H9 (cell line): ENCODE measurements at regions not wholly inside any gene's neighbourhood (a gene's known extent, or its start where the extent isn't known, plus 50 kb on each side); places are given as distances from the start of the nearest gene placed in this dataset.

Experiments
- DNase-seq: peaks from one replicate; pipeline ENCODE4 v3.0.0-alpha.2; 2017
- H2AFZ ChIP-seq: one replicate; pipeline ENCODE4 v1.6.1; 2013; ENCODE audit warnings: mild to moderate bottlenecking, low read length, control low read depth, moderate library complexity
- H2AK5ac ChIP-seq: 2 replicates; pipeline ENCODE4 v1.6.1; 2013; ENCODE audit warnings: low read length, control low read depth, mixed read lengths; ENCODE audit not compliant: insufficient read length
- H2BK120ac ChIP-seq: one replicate; pipeline ENCODE4 v1.6.1; 2013; ENCODE audit warnings: low read depth, mild to moderate bottlenecking, low read length, control low read depth, inconsistent platforms; ENCODE audit not compliant: poor library complexity, severe bottlenecking
- H2BK12ac ChIP-seq: 2 replicates; pipeline ENCODE4 v1.6.1; 2013; ENCODE audit warnings: low read length, control low read depth, mixed read lengths, low read depth; ENCODE audit not compliant: insufficient read length
- H2BK15ac ChIP-seq: 2 replicates; pipeline ENCODE4 v1.6.1; 2013; ENCODE audit warnings: low read depth, low read length, control low read depth
- H2BK20ac ChIP-seq: one replicate; pipeline ENCODE4 v1.6.1; 2013; ENCODE audit warnings: low read depth, mild to moderate bottlenecking, low read length, control low read depth, inconsistent platforms; ENCODE audit not compliant: poor library complexity, severe bottlenecking
- H2BK5ac ChIP-seq: 2 replicates; pipeline ENCODE4 v1.6.1; 2013; ENCODE audit warnings: low read length, control low read depth, mixed read lengths; ENCODE audit not compliant: insufficient read length
- H3K14ac ChIP-seq: 2 replicates; pipeline ENCODE4 v1.6.1; 2013; ENCODE audit warnings: low read length, control low read depth; ENCODE audit not compliant: insufficient read depth
- H3K18ac ChIP-seq: 2 replicates; pipeline ENCODE4 v1.6.1; 2013; ENCODE audit warnings: low read depth, mild to moderate bottlenecking, mixed read lengths, low read length, control low read depth; ENCODE audit not compliant: insufficient read length
- H3K23ac ChIP-seq: 2 replicates; pipeline ENCODE4 v1.6.1; 2013; ENCODE audit warnings: low read length, control low read depth, mixed read lengths, low read depth; ENCODE audit not compliant: insufficient read length
- H3K23me2 ChIP-seq: 2 replicates; pipeline ENCODE4 v1.6.1; 2013; ENCODE audit warnings: low read depth, mild to moderate bottlenecking, mixed read lengths, low read length, control low read depth; ENCODE audit not compliant: insufficient read length, poor library complexity, severe bottlenecking
- H3K27ac ChIP-seq: 2 replicates; pipeline ENCODE4 v1.5.1; 2013; ENCODE audit warnings: low read length, control low read depth, mixed read lengths, low read depth; ENCODE audit not compliant: insufficient read length
- H3K27me3 ChIP-seq: 2 replicates; pipeline ENCODE4 v1.6.1; 2013; ENCODE audit warnings: low read length, control low read depth, inconsistent platforms; ENCODE audit not compliant: insufficient read depth
- H3K4ac ChIP-seq: 2 replicates; pipeline ENCODE4 v1.6.1; 2013; ENCODE audit warnings: low read depth, mild to moderate bottlenecking, control low read depth, inconsistent platforms, low read length, moderate library complexity
- H3K4me1 ChIP-seq: 2 replicates; pipeline ENCODE4 v1.6.1; 2013; ENCODE audit warnings: low read length, control low read depth, inconsistent platforms; ENCODE audit not compliant: insufficient read depth
- H3K4me2 ChIP-seq: 2 replicates; pipeline ENCODE4 v1.6.1; 2013; ENCODE audit warnings: low read length, control low read depth, mixed read lengths; ENCODE audit not compliant: insufficient read length, insufficient read depth
- H3K56ac ChIP-seq: 2 replicates; pipeline ENCODE4 v1.6.1; 2013; ENCODE audit warnings: low read depth, mild to moderate bottlenecking, mixed read lengths, low read length, control low read depth; ENCODE audit not compliant: insufficient read length
- H3K79me1 ChIP-seq: 2 replicates; pipeline ENCODE4 v1.6.1; 2013; ENCODE audit warnings: low read depth, mild to moderate bottlenecking, moderate library complexity, low read length, control low read depth, inconsistent platforms; ENCODE audit not compliant: insufficient read depth, poor library complexity, severe bottlenecking
- H3K79me2 ChIP-seq: 2 replicates; pipeline ENCODE4 v1.6.1; 2013; ENCODE audit warnings: low read length, control low read depth, inconsistent platforms; ENCODE audit not compliant: insufficient read depth
- H3K9ac ChIP-seq: 2 replicates; pipeline ENCODE4 v1.6.1; 2013; ENCODE audit warnings: low read length, control low read depth, mixed read lengths; ENCODE audit not compliant: insufficient read length; ENCODE audit errors: extremely low read depth
- H3K9me3 ChIP-seq: one replicate; pipeline ENCODE4 v1.6.1; 2013; ENCODE audit warnings: low read depth, low read length, inconsistent platforms; ENCODE audit not compliant: control insufficient read depth
- H3T11ph ChIP-seq: one replicate; pipeline ENCODE4 v1.6.1; 2013; ENCODE audit warnings: mild to moderate bottlenecking, low read length, control low read depth, inconsistent platforms
- H4K20me1 ChIP-seq: one replicate; pipeline ENCODE4 v1.6.1; 2013; ENCODE audit not compliant: control insufficient read depth, insufficient read length, insufficient read depth
- H4K5ac ChIP-seq: 2 replicates; pipeline ENCODE4 v1.6.1; 2013; ENCODE audit warnings: low read depth, mild to moderate bottlenecking, mixed read lengths, low read length, control low read depth; ENCODE audit not compliant: insufficient read length
- H4K8ac ChIP-seq: replicated peaks from 2 replicates; pipeline ENCODE4 v1.6.1; 2013; ENCODE audit warnings: low read length, control low read depth, mixed read lengths, low read depth; ENCODE audit not compliant: insufficient read length
- H4K91ac ChIP-seq: 2 replicates; pipeline ENCODE4 v1.6.1; 2013; ENCODE audit warnings: low read depth, mild to moderate bottlenecking, moderate library complexity, mixed read lengths, low read length, control low read depth; ENCODE audit not compliant: insufficient read length
- H3K27ac Mint-ChIP-seq, 3 experiments: 2 replicates in 2 of 3; 3 replicates in 1 of 3; pipeline ENCODE4 v1.8.0; 2020 to 2021; ENCODE audit warnings: mixed read lengths in 3 of 3, mild to moderate bottlenecking in 1 of 3, moderate library complexity in 1 of 3
- H3K27me3 Mint-ChIP-seq: 2 replicates; pipeline ENCODE4 v1.8.0; 2021; ENCODE audit warnings: low read depth, mild to moderate bottlenecking, moderate library complexity, mixed read lengths
- H3K36me3 Mint-ChIP-seq, 3 experiments: 2 replicates in 2 of 3; 3 replicates in 1 of 3; pipeline ENCODE4 v1.8.0; 2020 to 2021; ENCODE audit warnings: low read depth in 3 of 3, mixed read lengths in 3 of 3; ENCODE audit not compliant: insufficient read depth in 1 of 3
- H3K4me1 Mint-ChIP-seq, 2 experiments: 2 replicates each; pipeline ENCODE4 v1.8.0; 2020; ENCODE audit warnings: mixed read lengths in 2 of 2
- H3K4me3 Mint-ChIP-seq, 2 experiments: 2 replicates in 1 of 2; 3 replicates in 1 of 2; pipeline ENCODE4 v1.8.0; 2020 to 2021; ENCODE audit warnings: mild to moderate bottlenecking in 2 of 2, mixed read lengths in 2 of 2, moderate library complexity in 1 of 2
- H3K9me3 Mint-ChIP-seq, 2 experiments: 2 replicates in 1 of 2; 3 replicates in 1 of 2; pipeline ENCODE4 v1.8.0; 2020; ENCODE audit warnings: mild to moderate bottlenecking in 2 of 2, mixed read lengths in 2 of 2, moderate library complexity in 1 of 2
- WGBS: extraction: QIAGEN DNeasy Blood & Tissue Kit; methylation state at CpG from one replicate; pipeline ENCODE4 v1.1.7; 2013; ENCODE audit warnings: missing lambda C conversion rate, low lambda C conversion rate, mixed read lengths; ENCODE audit not compliant: insufficient read length; ENCODE audit errors: extremely low coverage; 5-methylcytosine and 5-hydroxymethylcytosine counted together
- TF ChIP-seq, protein P1 (sequence below): fragments of 200-600 bp; sonication (generic); conservative IDR thresholded peaks from 3 replicates; pipeline ENCODE4 v1.8.0; 2021; ENCODE audit warnings: antibody characterized with exemption, mild to moderate bottlenecking

DNA sequence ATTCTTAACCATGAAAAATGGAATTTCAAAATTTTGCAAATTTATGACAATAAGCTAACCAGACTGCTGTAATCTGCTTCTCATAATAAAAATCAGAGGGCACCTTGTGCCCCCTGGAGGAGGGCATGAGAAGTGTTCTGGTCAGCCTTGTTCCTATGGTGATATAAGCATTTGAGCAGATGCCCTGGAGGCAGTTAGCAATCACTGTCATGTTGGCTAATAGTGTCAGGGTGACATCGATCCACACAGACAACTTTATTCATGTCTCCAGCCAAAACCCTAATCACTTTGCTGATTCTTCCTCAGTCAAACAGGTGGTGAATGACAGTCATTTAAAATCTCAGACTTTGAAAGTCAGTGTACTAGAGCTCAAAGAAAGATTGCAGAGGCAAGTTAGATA, 943.0 kb downstream of the GALC start:
- Mint-ChIP-seq H3K4me3 (no peak overlapping the region), H3K36me3 (no peaks in the 10 kb centered on the region), H3K4me1 (peaks cover 3 to 6% of the 10 kb centered on the region in 2 experiments), H3K9me3 (no peaks in the 10 kb centered on the region), H3K27ac (0 out of 7 replicates have a peak overlapping the region, but pooled peaks of 1 of the 3 experiments have one; percentile 65), H3K27me3 (peaks cover 3% of the 10 kb centered on the region; the same call in 1 of the 2 replicates)
- TF ChIP-seq, protein P1, sequence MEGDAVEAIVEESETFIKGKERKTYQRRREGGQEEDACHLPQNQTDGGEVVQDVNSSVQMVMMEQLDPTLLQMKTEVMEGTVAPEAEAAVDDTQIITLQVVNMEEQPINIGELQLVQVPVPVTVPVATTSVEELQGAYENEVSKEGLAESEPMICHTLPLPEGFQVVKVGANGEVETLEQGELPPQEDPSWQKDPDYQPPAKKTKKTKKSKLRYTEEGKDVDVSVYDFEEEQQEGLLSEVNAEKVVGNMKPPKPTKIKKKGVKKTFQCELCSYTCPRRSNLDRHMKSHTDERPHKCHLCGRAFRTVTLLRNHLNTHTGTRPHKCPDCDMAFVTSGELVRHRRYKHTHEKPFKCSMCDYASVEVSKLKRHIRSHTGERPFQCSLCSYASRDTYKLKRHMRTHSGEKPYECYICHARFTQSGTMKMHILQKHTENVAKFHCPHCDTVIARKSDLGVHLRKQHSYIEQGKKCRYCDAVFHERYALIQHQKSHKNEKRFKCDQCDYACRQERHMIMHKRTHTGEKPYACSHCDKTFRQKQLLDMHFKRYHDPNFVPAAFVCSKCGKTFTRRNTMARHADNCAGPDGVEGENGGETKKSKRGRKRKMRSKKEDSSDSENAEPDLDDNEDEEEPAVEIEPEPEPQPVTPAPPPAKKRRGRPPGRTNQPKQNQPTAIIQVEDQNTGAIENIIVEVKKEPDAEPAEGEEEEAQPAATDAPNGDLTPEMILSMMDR = peak; percentile 84
- Histone ChIP-seq H3K4me1 (no peaks in the 10 kb centered on the region), H2AK5ac (no peak overlapping the region), H2BK20ac (no peak overlapping the region), H2BK15ac (no peak overlapping the region), H3K4ac (no peak overlapping the region), H3K79me2 (no peaks in the 10 kb centered on the region), H4K20me1 (no peaks in the 10 kb centered on the region), H2BK12ac (no peak overlapping the region), H3K14ac (no peak overlapping the region), H2BK5ac (no peak overlapping the region), H3K4me2 (no peak overlapping the region), H3K9ac (no peak overlapping the region), H2BK120ac (no peak overlapping the region), H3K18ac (no peak overlapping the region), H3K79me1 (no peaks in the 10 kb centered on the region), H3K27me3 (no peaks in the 10 kb centered on the region), H3K27ac (no peak overlapping the region), H4K5ac (no peak overlapping the region), H2AFZ (no peak overlapping the region), H4K8ac (no peak overlapping the region), H4K91ac (no peak overlapping the region), H3K56ac (no peak overlapping the region), H3K23ac (no peak overlapping the region), H3K23me2 (no peaks in the 10 kb centered on the region), H3K9me3 (no peaks in the 10 kb centered on the region), H3T11ph (no peak overlapping the region)
- peak; percentile 54 for DNase-seq
- WGBS = no CpG with 5 or more reads among the region's 1 CpG
